Muscle of leg (tissue), 3 donors: ENCODE measurements at regions not wholly inside any gene's neighbourhood (a gene's known extent, or its start where the extent isn't known, plus 50 kb on each side); places are given as distances from the start of the nearest gene placed in this dataset.

Experiments used
- DNase-seq: peaks from one replicate; pipeline ENCODE4 v3.0.0; 2013
- H3K27ac ChIP-seq: one replicate; pipeline ENCODE4 v1.5.1; 2013; ENCODE audit warnings: mild to moderate bottlenecking, low read length, control low read depth
- H3K27me3 ChIP-seq: one replicate; pipeline ENCODE4 v1.6.1; 2013; ENCODE audit warnings: low read length; ENCODE audit not compliant: control insufficient read depth, insufficient read depth
- H3K36me3 ChIP-seq: one replicate; pipeline ENCODE4 v1.6.1; 2013; ENCODE audit warnings: low read length; ENCODE audit not compliant: control insufficient read depth, insufficient read depth
- H3K4me1 ChIP-seq: one replicate; pipeline ENCODE4 v1.6.1; 2013; ENCODE audit warnings: low read length; ENCODE audit not compliant: control insufficient read depth, insufficient read depth
- H3K4me3 ChIP-seq: one replicate; pipeline ENCODE4 v1.5.1; 2013; ENCODE audit warnings: low read length, control low read depth
- H3K9me3 ChIP-seq: replicated peaks from 2 replicates; pipeline ENCODE4 v1.6.1; 2013; ENCODE audit warnings: low read depth, low read length; ENCODE audit not compliant: control insufficient read depth
- WGBS: methylation state at CpG from one replicate; pipeline ENCODE4 v1.1.5; 2013; ENCODE audit warnings: missing lambda C conversion rate; ENCODE audit not compliant: insufficient coverage; 5-methylcytosine and 5-hydroxymethylcytosine counted together

DNA sequence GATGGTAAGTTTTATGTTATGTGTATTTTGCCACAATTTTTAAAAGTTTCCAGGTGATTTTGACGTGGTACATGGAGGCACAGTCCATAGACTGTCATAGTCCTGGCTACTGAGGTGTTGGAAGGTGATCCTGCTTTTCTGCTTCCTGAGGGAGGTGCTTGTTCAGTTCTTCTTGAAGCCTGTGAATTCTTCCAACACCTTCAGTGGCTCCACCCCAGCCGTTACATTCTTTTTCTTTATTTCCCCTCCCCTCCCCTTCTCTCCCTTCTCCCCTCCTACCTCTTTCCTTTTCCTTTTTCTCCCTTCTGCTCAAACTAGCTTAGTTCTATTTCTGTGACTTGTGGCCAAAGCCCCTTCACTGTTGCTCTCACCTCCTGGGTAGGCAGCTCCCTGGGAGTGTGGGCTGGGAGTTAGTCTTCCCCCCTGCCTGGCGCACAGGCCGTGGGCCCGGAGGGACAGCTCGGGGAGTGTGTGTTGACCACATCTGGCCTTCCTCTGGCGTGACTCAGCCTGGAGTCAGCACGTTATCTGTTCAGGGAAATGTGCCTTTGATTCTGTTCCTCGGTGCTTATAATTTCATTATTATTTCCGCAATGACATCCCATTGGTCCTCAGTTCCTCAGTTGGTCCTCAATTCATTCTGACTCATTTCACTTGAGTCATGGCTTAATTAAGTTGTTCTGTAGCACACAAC lies 566.2 kb downstream of the TBC1D22A start:
- Histone ChIP-seq H3K9me3 (peaks cover 4% of the 10 kb centered on the region), H3K4me3 (no peak overlapping the region), H3K27me3 (peaks cover 10% of the 10 kb centered on the region), H3K27ac (no peak overlapping the region), H3K36me3 (no peaks in the 10 kb centered on the region), H3K4me1 (peaks cover 17% of the 10 kb centered on the region)
- peak; percentile 12 for DNase-seq
- WGBS = 51% methylated on average over 9 of the region's 10 CpGs

- Histone ChIP-seq H3K27ac (no peak overlapping the region), H3K4me3 (no peak overlapping the region), H3K4me1 (peaks cover 8% of the 10 kb centered on the region), H3K27me3 (peaks cover 10% of the 10 kb centered on the region), H3K36me3 (no peaks in the 10 kb centered on the region), H3K9me3 (no peaks in the 10 kb centered on the region)
- no peak for DNase-seq
- WGBS = 90% methylated on average over 6 of the region's 6 CpGs
These were observed 564.8 kb downstream of the TBC1D22A start for GRCh38 chr22:47327241-47327640.

DNA sequence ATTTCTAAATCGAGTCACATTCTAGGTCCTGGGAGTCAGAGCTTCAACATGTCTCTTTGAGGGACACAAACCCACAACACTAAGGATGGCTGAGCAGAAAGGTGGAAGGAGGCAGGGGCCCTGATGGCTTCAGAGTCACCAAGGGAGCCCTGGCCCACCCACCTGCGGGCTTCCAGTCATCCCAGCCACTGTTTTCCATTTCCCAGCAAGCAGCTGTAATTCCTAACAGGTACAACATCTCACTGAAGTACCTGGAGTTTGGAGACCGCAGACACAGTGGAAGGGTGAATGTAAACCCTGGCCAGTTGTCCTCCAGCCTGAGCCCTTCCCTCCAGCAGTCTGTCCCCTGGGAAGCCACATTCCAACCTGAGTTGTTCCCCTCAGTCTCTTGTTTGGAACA lies 562.8 kb downstream of the TBC1D22A start:
- peaks cover 8% of the 10 kb centered on the region for H3K9me3 ChIP-seq
- 91% methylated on average over 1 of the region's 3 CpGs for WGBS

DNA sequence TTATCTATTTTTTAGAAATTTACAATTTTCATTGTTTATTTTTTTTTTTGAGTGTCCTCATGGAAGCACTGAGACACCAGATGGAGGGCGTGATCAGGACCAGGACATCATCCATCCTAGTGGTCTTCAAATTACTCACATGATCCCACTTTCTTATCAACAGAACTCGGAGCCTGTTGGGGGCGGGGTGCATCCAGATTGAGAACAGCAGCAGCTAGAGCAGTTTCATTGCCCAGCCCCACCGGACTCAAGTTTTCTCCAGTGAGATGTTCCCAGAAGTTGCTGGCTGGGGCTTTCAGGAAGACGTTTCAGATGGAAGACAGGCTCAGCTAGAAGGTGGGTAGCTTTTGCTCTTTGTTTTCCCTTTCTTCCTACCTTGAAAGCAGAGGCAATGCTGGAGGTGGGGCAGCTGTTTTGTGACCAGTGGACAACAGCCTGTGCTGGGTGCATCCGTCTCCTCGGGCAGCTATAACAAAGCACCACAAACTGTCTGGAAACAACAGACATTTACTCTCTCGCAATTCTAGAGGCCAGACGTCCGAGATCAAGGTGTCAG lies 562.1 kb downstream of the TBC1D22A start:
- H3K36me3 ChIP-seq = no peaks in the 10 kb centered on the region
- DNase-seq = no peak
- no peak overlapping the region for H3K4me3 ChIP-seq
- peaks cover 4% of the 10 kb centered on the region for H3K27me3 ChIP-seq
- WGBS = 75% methylated on average over 7 of the region's 10 CpGs
- H3K9me3 ChIP-seq = peaks cover 9% of the 10 kb centered on the region
- no peak overlapping the region for H3K27ac ChIP-seq
- H3K4me1 ChIP-seq = no peaks in the 10 kb centered on the region

More for the DNA sequence above, 562.8 kb downstream of the TBC1D22A start:
- DNase-seq = no peak
- H3K4me3 ChIP-seq = no peak overlapping the region
- H3K27me3 ChIP-seq = peaks cover 8% of the 10 kb centered on the region
- no peaks in the 10 kb centered on the region for H3K4me1 ChIP-seq
- no peaks in the 10 kb centered on the region for H3K36me3 ChIP-seq
- no peak overlapping the region for H3K27ac ChIP-seq

GRCh38 chr22:47323518-47323917 lies 561.1 kb downstream of the TBC1D22A start:
- H3K9me3 ChIP-seq = peaks cover 9% of the 10 kb centered on the region
- no peak for DNase-seq
- WGBS = 69% methylated on average over 3 of the region's 6 CpGs
- H3K27me3 ChIP-seq = peaks cover 4% of the 10 kb centered on the region
- no peak overlapping the region for H3K27ac ChIP-seq
- H3K4me1 ChIP-seq = no peaks in the 10 kb centered on the region
- no peaks in the 10 kb centered on the region for H3K36me3 ChIP-seq
- no peak overlapping the region for H3K4me3 ChIP-seq

GRCh38 chr22:47322854-47323253 lies 560.4 kb downstream of the TBC1D22A start:
- no peaks in the 10 kb centered on the region for H3K4me1 ChIP-seq
- WGBS = 50% methylated on average over 7 of the region's 7 CpGs
- H3K4me3 ChIP-seq = no peak overlapping the region
- H3K27me3 ChIP-seq = peaks cover 5% of the 10 kb centered on the region
- H3K36me3 ChIP-seq = no peaks in the 10 kb centered on the region
- H3K9me3 ChIP-seq = peaks cover 9% of the 10 kb centered on the region
- DNase-seq = no peak
- no peak overlapping the region for H3K27ac ChIP-seq

- H3K36me3 ChIP-seq = no peaks in the 10 kb centered on the region
- peaks cover 9% of the 10 kb centered on the region for H3K9me3 ChIP-seq
- no peak overlapping the region for H3K27ac ChIP-seq
- WGBS = no CpG with 5 or more reads among the region's 1 CpG
- peaks cover 8% of the 10 kb centered on the region for H3K27me3 ChIP-seq
- H3K4me1 ChIP-seq = peaks cover 2% of the 10 kb centered on the region
- no peak overlapping the region for H3K4me3 ChIP-seq
- no peak for DNase-seq
These were observed 558.1 kb downstream of the TBC1D22A start for GRCh38 chr22:47320560-47320959.

- 71% methylated on average over 5 of the region's 9 CpGs for WGBS
- H3K4me3 ChIP-seq = no peak overlapping the region
These were observed 555.7 kb downstream of the TBC1D22A start for GRCh38 chr22:47318041-47318737.

DNA sequence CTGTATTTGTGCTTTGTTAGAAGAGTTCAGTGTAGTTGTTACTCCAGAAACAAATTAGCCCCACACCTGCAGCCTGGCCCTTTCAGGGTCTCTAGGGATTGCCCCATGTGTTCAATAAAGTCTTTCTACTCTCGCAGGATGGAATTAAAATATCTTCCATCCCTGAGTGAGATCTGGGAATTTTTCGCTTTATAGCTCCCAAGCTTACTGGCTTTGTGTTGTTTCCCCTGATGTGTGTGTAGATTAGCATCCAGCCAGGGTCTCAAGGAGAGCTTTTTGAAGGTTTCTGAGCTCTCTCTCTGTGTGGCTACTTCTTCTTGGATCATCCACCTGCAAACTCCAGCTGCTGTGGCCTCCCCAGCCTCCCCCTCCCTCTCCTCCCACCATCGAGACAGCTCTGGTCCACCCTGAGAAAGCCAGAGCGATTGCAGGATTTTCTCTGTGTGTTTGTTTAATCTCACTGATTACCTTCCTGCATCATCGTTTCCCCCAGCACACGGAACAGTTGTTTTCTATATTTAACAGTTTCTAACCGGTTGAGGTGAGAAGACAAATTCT lies 553.5 kb downstream of the TBC1D22A start:
- no peak overlapping the region for H3K27ac ChIP-seq

More at GRCh38 chr22:47318041-47318737, 555.7 kb downstream of the TBC1D22A start:
- peaks cover 6% of the 10 kb centered on the region for H3K27me3 ChIP-seq
- no peak overlapping the region for H3K27ac ChIP-seq
- peaks cover 9% of the 10 kb centered on the region for H3K9me3 ChIP-seq
- no peak for DNase-seq
- H3K4me1 ChIP-seq = peaks cover 2% of the 10 kb centered on the region
- no peaks in the 10 kb centered on the region for H3K36me3 ChIP-seq

DNA sequence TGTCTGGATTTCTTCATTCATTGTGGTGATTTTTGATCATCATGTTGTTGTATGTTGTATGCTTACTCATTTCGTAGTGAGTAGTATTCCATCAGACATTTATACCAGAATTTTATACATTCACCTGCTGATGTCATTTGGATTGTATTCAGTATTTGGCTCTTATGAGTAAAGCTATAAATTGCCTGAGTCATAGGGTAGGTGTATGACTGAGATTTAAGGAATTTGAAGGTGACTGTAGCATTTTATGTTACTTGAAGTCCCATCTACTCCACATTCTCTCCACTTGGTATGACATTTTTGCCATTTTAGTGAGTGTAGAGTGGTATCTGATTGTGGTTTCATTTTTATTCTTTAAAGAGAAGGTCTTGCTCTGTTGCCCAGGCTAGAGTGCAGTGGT lies 548.2 kb downstream of the TBC1D22A start:
- no peak overlapping the region for H3K27ac ChIP-seq
- no peak for DNase-seq
- WGBS = no CpG with 5 or more reads among the region's 1 CpG
- no peaks in the 10 kb centered on the region for H3K9me3 ChIP-seq
- H3K27me3 ChIP-seq = peaks cover 9% of the 10 kb centered on the region
- H3K36me3 ChIP-seq = no peaks in the 10 kb centered on the region
- H3K4me1 ChIP-seq = no peaks in the 10 kb centered on the region
- H3K4me3 ChIP-seq = no peak overlapping the region

More for the DNA sequence above, 553.5 kb downstream of the TBC1D22A start:
- peaks cover 4% of the 10 kb centered on the region for H3K9me3 ChIP-seq
- H3K27me3 ChIP-seq = peaks cover 6% of the 10 kb centered on the region
- no CpG with 5 or more reads among the region's 7 CpGs for WGBS
- DNase-seq = peak; percentile 53
- H3K4me3 ChIP-seq = no peak overlapping the region
- H3K36me3 ChIP-seq = no peaks in the 10 kb centered on the region
- H3K4me1 ChIP-seq = peaks cover 2% of the 10 kb centered on the region
